Endothelial cell of umbilical vein (primary cell): ENCODE measurements at regions not wholly inside any gene's neighbourhood (a gene's known extent, or its start where the extent isn't known, plus 50 kb on each side); places are given as distances from the start of the nearest gene placed in this dataset.

Experiments
- BruUV-seq: library from RNA; stranded (reverse); fragments of 400-500 nt; replicated peaks from 2 replicates; lab custom pipeline; 2021; lab: Mats Ljungman, UMichigan
- CTCF ChIA-PET: fragments of 300-600, 350-600 bp; sonication (Branson Sonifier 250); formaldehyde crosslinking; loops from one replicate; lab custom pipeline; 2021; ENCODE audit warnings: antibody characterized with exemption, inconsistent platforms; lab: Charles Lee
- POLR2A ChIA-PET: fragments of 300-600, 350-600 bp; sonication (Branson Sonifier 250); formaldehyde crosslinking; loops from one replicate; lab custom pipeline; 2021; ENCODE audit warnings: antibody characterized with exemption, inconsistent platforms; lab: Charles Lee
- DNase-seq: peaks from one replicate; pipeline ENCODE4 v3.0.0-alpha.2; 2011; ENCODE audit warnings: low read depth, low spot score
- FAIRE-seq: peaks from 2 replicates; lab custom pipeline; 2011; peaks lifted over from hg19 to GRCh38; lab: Jason Lieb, UNC
- H2AFZ ChIP-seq: 2 replicates; pipeline ENCODE4 v1.6.0; 2012; ENCODE audit warnings: low read depth, low read length, control low read depth, inconsistent platforms
- H3K27ac ChIP-seq: 2 replicates; pipeline ENCODE4 v1.5.1; 2011; ENCODE audit warnings: low read depth, mild to moderate bottlenecking, control low read depth, low read length, moderate library complexity; ENCODE audit not compliant: insufficient read depth
- H3K27me3 ChIP-seq, 2 experiments: 2 replicates each; pipeline versions ENCODE4 v1.6.0 to v1.6.1; 2011; ENCODE audit warnings: low read length in 2 of 2, mixed read lengths in 1 of 2; ENCODE audit not compliant: control insufficient read depth in 2 of 2, insufficient read depth in 2 of 2
- H3K36me3 ChIP-seq, 2 experiments: 2 replicates in 1 of 2; 3 replicates in 1 of 2; pipeline ENCODE4 v1.5.1; 2011; ENCODE audit warnings: low read length in 2 of 2, mild to moderate bottlenecking in 1 of 2, moderate library complexity in 1 of 2; ENCODE audit not compliant: control insufficient read depth in 2 of 2, insufficient read depth in 2 of 2; ENCODE audit errors: extremely low read depth in 1 of 2
- H3K4me1 ChIP-seq: 3 replicates; pipeline ENCODE4 v1.5.1; 2011; ENCODE audit warnings: mild to moderate bottlenecking, low read length; ENCODE audit not compliant: control insufficient read depth, insufficient read depth; ENCODE audit errors: extremely low read depth
- H3K4me2 ChIP-seq: 2 replicates; pipeline ENCODE4 v1.6.1; 2011; ENCODE audit warnings: low read length, control low read depth, mixed read lengths; ENCODE audit not compliant: insufficient read depth
- H3K4me3 ChIP-seq, 3 experiments: fragments of 200-600 bp in 1 of 3; sonication (generic), shearing (Covaris generic) in 1 of 3; replicated peaks in 1 of 3; 2 replicates each; pipeline ENCODE4 v1.5.1; 2011 to 2016; ENCODE audit warnings: control low read depth in 3 of 3, low read length in 3 of 3, mild to moderate bottlenecking in 2 of 3, inconsistent platforms in 1 of 3, low read depth in 1 of 3, moderate library complexity in 1 of 3; ENCODE audit not compliant: insufficient read depth in 1 of 3
- H3K79me2 ChIP-seq: 2 replicates; pipeline ENCODE4 v1.6.0; 2012; ENCODE audit warnings: low read length, inconsistent platforms; ENCODE audit not compliant: control insufficient read depth, insufficient read depth
- H3K9ac ChIP-seq: replicated peaks from 2 replicates; pipeline ENCODE3; 2011; ENCODE audit warnings: low read length, control low read depth; ENCODE audit not compliant: insufficient read depth; ENCODE audit errors: extremely low read depth
- H3K9me1 ChIP-seq: replicated peaks from 3 replicates; pipeline ENCODE4 v1.6.0; 2011; ENCODE audit warnings: mild to moderate bottlenecking, low read length; ENCODE audit not compliant: control insufficient read depth, insufficient read depth; ENCODE audit errors: extremely low read depth
- H3K9me3 ChIP-seq: replicated peaks from 2 replicates; pipeline ENCODE4 v1.5.1; 2012; ENCODE audit warnings: low read length, inconsistent platforms; ENCODE audit not compliant: control insufficient read depth, insufficient read depth
- H4K20me1 ChIP-seq: replicated peaks from 2 replicates; pipeline ENCODE3; 2011; ENCODE audit warnings: mild to moderate bottlenecking, low read length; ENCODE audit not compliant: control insufficient read depth, insufficient read depth; ENCODE audit errors: extremely low read depth
- EZH2 ChIP-seq: IDR thresholded peaks from 2 replicates; pipeline ENCODE4 v1.6.1; 2012; ENCODE audit warnings: borderline replicate concordance, low read depth, mild to moderate bottlenecking, moderate library complexity, low read length, inconsistent platforms; ENCODE audit not compliant: severe bottlenecking
- FOS ChIP-seq: IDR thresholded peaks from 2 replicates; pipeline ENCODE4 v1.6.1; 2011; ENCODE audit warnings: mild to moderate bottlenecking, low read length, moderate library complexity, borderline replicate concordance; ENCODE audit not compliant: insufficient read depth
- GATA2 ChIP-seq: IDR thresholded peaks from 2 replicates; pipeline ENCODE4 v1.7.0; 2011; ENCODE audit warnings: low read depth, mild to moderate bottlenecking, moderate library complexity, mixed read lengths, low read length; ENCODE audit not compliant: insufficient read length, insufficient read depth
- JUN ChIP-seq: IDR thresholded peaks from 2 replicates; pipeline ENCODE4 v1.6.1; 2011; ENCODE audit warnings: borderline replicate concordance, low read depth; ENCODE audit not compliant: insufficient read length, insufficient read depth
- MYC ChIP-seq: IDR thresholded peaks from one replicate; pipeline ENCODE4 v1.6.1; 2011; ENCODE audit warnings: mild to moderate bottlenecking, low read depth, low read length
- POLR2A ChIP-seq: IDR thresholded peaks from 2 replicates; pipeline ENCODE4 v1.6.1; 2012; ENCODE audit warnings: low read depth, mild to moderate bottlenecking, control low read depth, low read length
- POLR2AphosphoS5 ChIP-seq: IDR thresholded peaks from 2 replicates; pipeline ENCODE4 v1.6.1; 2012; ENCODE audit warnings: low read depth, mild to moderate bottlenecking, control low read depth, low read length, moderate library complexity; ENCODE audit not compliant: insufficient read depth
- dilution Hi-C: fragments of 300-500 bp; cut with MboI; formaldehyde crosslinking; loops from one replicate; pipeline ENCODE4 v1.15.0; 2019; ENCODE audit warnings: low sequenced_read_pairs; ENCODE audit not compliant: extremely low pct_ligation_motif_present
- intact Hi-C: fragments of 100-400 bp; cut with micrococcal nuclease; formaldehyde crosslinking; loops from one replicate; pipeline ENCODE4 v1.10.0; 2022
- TF ChIP-seq, protein P1 (sequence below): IDR thresholded peaks from 2 replicates; pipeline ENCODE4 v1.6.1; 2011; ENCODE audit not compliant: insufficient read depth, insufficient read length
- TF ChIP-seq, protein P2 (sequence below), 2 donors: IDR thresholded peaks; 1 replicate in 1 of 2; 2 replicates in 1 of 2; pipeline ENCODE4 v1.5.1; 2011; ENCODE audit warnings: low read length in 2 of 2, mild to moderate bottlenecking in 2 of 2, moderate library complexity in 2 of 2, control low read depth in 1 of 2, inconsistent platforms in 1 of 2, low read depth in 1 of 2; ENCODE audit not compliant: insufficient read depth in 1 of 2; ENCODE audit errors: extremely low read depth in 1 of 2

DNA sequence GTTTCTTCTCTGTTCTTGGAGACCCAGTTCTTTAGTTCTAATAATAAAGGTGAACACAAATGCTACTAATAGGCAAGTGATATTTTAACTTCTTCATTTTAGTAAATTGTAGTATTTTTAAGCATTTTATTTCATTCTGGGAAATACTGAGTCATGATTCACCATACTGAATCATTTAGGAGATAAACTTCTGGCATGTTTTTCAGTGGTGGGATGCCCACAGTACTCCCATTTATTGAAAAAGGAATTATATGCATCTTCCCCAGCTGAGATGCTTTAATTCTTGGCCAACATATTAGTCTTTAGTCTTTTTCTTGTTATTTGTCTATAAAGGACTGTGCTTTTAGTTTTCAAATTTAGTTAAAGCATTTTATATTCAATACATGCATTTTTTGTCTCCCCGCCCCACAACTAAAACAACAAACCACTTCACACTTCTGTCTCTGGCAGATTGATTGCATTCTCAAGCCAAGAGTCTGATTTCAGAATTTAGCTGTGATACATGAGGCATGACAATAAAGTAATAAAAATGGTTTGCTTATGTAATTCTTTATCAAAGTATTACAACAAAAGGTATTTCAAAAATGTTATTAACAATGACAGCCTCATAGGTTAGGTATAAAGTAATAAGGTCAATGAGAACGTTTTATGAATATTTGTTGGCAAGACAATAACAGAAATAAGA, 125.2 kb upstream of the CDH18 start:
- CTCF ChIA-PET, result no interaction called here
- dilution Hi-C loops, result no loop called here
- no TSS peak for BruUV-seq

More for the DNA sequence above, 125.2 kb upstream of the CDH18 start:
- FAIRE-seq (no peak), DNase-seq (no peak)
- H2AFZ ChIP-seq, result no peak overlapping the region
- H3K36me3 ChIP-seq, result no peaks in the 10 kb centered on the region
- H3K79me2 ChIP-seq, result no peaks in the 10 kb centered on the region
- intact Hi-C loops, result no loop called here
- no peak for TF ChIP-seq GATA2
- TF ChIP-seq MYC, result no peak
- no peak for TF ChIP-seq POLR2A
- no peak for TF ChIP-seq POLR2AphosphoS5
- no peak for TF ChIP-seq JUN
- no peak for TF ChIP-seq EZH2
- TF ChIP-seq, protein P1, sequence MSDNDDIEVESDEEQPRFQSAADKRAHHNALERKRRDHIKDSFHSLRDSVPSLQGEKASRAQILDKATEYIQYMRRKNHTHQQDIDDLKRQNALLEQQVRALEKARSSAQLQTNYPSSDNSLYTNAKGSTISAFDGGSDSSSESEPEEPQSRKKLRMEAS, result no peak
- TF ChIP-seq, protein P2, sequence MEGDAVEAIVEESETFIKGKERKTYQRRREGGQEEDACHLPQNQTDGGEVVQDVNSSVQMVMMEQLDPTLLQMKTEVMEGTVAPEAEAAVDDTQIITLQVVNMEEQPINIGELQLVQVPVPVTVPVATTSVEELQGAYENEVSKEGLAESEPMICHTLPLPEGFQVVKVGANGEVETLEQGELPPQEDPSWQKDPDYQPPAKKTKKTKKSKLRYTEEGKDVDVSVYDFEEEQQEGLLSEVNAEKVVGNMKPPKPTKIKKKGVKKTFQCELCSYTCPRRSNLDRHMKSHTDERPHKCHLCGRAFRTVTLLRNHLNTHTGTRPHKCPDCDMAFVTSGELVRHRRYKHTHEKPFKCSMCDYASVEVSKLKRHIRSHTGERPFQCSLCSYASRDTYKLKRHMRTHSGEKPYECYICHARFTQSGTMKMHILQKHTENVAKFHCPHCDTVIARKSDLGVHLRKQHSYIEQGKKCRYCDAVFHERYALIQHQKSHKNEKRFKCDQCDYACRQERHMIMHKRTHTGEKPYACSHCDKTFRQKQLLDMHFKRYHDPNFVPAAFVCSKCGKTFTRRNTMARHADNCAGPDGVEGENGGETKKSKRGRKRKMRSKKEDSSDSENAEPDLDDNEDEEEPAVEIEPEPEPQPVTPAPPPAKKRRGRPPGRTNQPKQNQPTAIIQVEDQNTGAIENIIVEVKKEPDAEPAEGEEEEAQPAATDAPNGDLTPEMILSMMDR (IDR thresholded peaks at IDR 0.05; ENCODE audit: extremely low read depth in 1 of 2, insufficient read depth in 1 of 2, low read depth in 1 of 2, low read length in 2 of 2), result no peak
- no peak for TF ChIP-seq FOS
- no peak overlapping the region for H3K27ac ChIP-seq
- H3K4me3 ChIP-seq, result no peak overlapping the region
- no peaks in the 10 kb centered on the region for H3K9me1 ChIP-seq
- H3K4me2 ChIP-seq, result no peak overlapping the region
- no peaks in the 10 kb centered on the region for H3K27me3 ChIP-seq
- POLR2A ChIA-PET, result no interaction called here
- no peaks in the 10 kb centered on the region for H3K4me1 ChIP-seq
- H3K9ac ChIP-seq, result no peak overlapping the region
- no peaks in the 10 kb centered on the region for H4K20me1 ChIP-seq
- peaks cover 3% of the 10 kb centered on the region for H3K9me3 ChIP-seq
